ENCODE measurements at regions not wholly inside any gene's neighbourhood (a gene's known extent, or its start where the extent isn't known, plus 50 kb on each side); places are given as distances from the start of the nearest gene placed in this dataset.

GRCh38 chrY:8202837-8203236 is 1134.4 kb upstream of the TSPY4 start:
- TF ChIP-seq CTCF (IDR thresholded peaks at IDR 0.05; ENCODE audit: low read depth, low read length, missing control alignments), result no peak
- H3K4me3 ChIP-seq (ENCODE audit: low read depth, low read length), result no peak overlapping the region

GRCh38 chrY:8241144-8241543 is 1096.1 kb upstream of the TSPY4 start:
- no peak for DNase-seq (ENCODE audit: low read depth)
- no peak overlapping the region for H3K4me3 ChIP-seq (ENCODE audit: low read depth, low read length)
- no peak for TF ChIP-seq CTCF (IDR thresholded peaks at IDR 0.05; ENCODE audit: low read depth, low read length, missing control alignments)

More at GRCh38 chrY:8202837-8203236, 1134.4 kb upstream of the TSPY4 start:
- DNase-seq (ENCODE audit: low read depth), result no peak

GRCh38 chrY:8273807-8274206 is 1063.5 kb upstream of the TSPY4 start:
- no peak for DNase-seq (ENCODE audit: low read depth)

GRCh38 chrY:8305021-8305420 is 1032.2 kb upstream of the TSPY4 start:
- H3K4me3 ChIP-seq (ENCODE audit: low read depth, low read length), result no peak overlapping the region
- DNase-seq (ENCODE audit: low read depth), result no peak
- TF ChIP-seq CTCF (IDR thresholded peaks at IDR 0.05; ENCODE audit: low read depth, low read length, missing control alignments), result no peak

More at GRCh38 chrY:8273807-8274206, 1063.5 kb upstream of the TSPY4 start:
- H3K4me3 ChIP-seq (ENCODE audit: low read depth, low read length), result no peak overlapping the region
- TF ChIP-seq CTCF (IDR thresholded peaks at IDR 0.05; ENCODE audit: low read depth, low read length, missing control alignments), result no peak

- TF ChIP-seq CTCF (IDR thresholded peaks at IDR 0.05; ENCODE audit: low read depth, low read length, missing control alignments), result no peak
These were observed 1013.2 kb upstream of the TSPY4 start for GRCh38 chrY:8324113-8324512.

GRCh38 chrY:8326944-8327343 is 1010.3 kb upstream of the TSPY4 start:
- TF ChIP-seq CTCF (IDR thresholded peaks at IDR 0.05; ENCODE audit: low read depth, low read length, missing control alignments), result no peak
- no peak overlapping the region for H3K4me3 ChIP-seq (ENCODE audit: low read depth, low read length)
- no peak for DNase-seq (ENCODE audit: low read depth)

More at GRCh38 chrY:8324113-8324512, 1013.2 kb upstream of the TSPY4 start:
- DNase-seq (ENCODE audit: low read depth), result no peak
- no peak overlapping the region for H3K4me3 ChIP-seq (ENCODE audit: low read depth, low read length)

- no peak for TF ChIP-seq CTCF (IDR thresholded peaks at IDR 0.05; ENCODE audit: low read depth, low read length, missing control alignments)
These were observed 1009.4 kb upstream of the TSPY4 start for GRCh38 chrY:8327708-8328354.

More at GRCh38 chrY:8327708-8328354, 1009.4 kb upstream of the TSPY4 start:
- H3K4me3 ChIP-seq (ENCODE audit: low read depth, low read length), result no peak overlapping the region
- DNase-seq (ENCODE audit: low read depth), result no peak
